GM23248 (cell line): ENCODE measurements at regions not wholly inside any gene's neighbourhood (a gene's known extent, or its start where the extent isn't known, plus 50 kb on each side); places are given as distances from the start of the nearest gene placed in this dataset.

Experiments
- DNase-seq: peaks from one replicate; pipeline ENCODE4 v3.0.0-alpha.2; 2015
- H2AFZ ChIP-seq: fragments of 200-600 bp; sonication (generic); 2 replicates; pipeline ENCODE4 v1.6.1; 2016; ENCODE audit warnings: antibody characterized with exemption
- H3F3A ChIP-seq: fragments of 200-600 bp; sonication (generic); 2 replicates; pipeline ENCODE4 v1.6.1; 2016; ENCODE audit warnings: mild to moderate bottlenecking, antibody characterized with exemption, mixed run types; ENCODE audit not compliant: insufficient read depth
- H3K27ac ChIP-seq: fragments of 200-600 bp; sonication (generic); 2 replicates; pipeline ENCODE4 v1.5.1; 2016; ENCODE audit warnings: mild to moderate bottlenecking
- H3K27me3 ChIP-seq: fragments of 200-600 bp; sonication (generic); replicated peaks from 2 replicates; pipeline ENCODE4 v1.6.1; 2016; ENCODE audit warnings: mild to moderate bottlenecking; ENCODE audit not compliant: insufficient read depth
- H3K36me3 ChIP-seq: fragments of 200-600 bp; sonication (generic); 2 replicates; pipeline ENCODE4 v1.6.1; 2016; ENCODE audit warnings: low read depth, mild to moderate bottlenecking
- H3K4me1 ChIP-seq: fragments of 200-600 bp; sonication (generic); 2 replicates; pipeline ENCODE4 v1.6.1; 2016; ENCODE audit warnings: mild to moderate bottlenecking; ENCODE audit not compliant: insufficient read depth
- H3K4me2 ChIP-seq: fragments of 200-600 bp; sonication (generic); one replicate; pipeline ENCODE4 v1.6.1; 2016; ENCODE audit warnings: mild to moderate bottlenecking; ENCODE audit not compliant: unreplicated experiment
- H3K4me3 ChIP-seq: fragments of 200-600 bp; sonication (generic); 2 replicates; pipeline ENCODE4 v1.5.1; 2016; ENCODE audit warnings: mild to moderate bottlenecking
- H3K79me2 ChIP-seq: fragments of 200-600 bp; sonication (generic); 2 replicates; pipeline ENCODE4 v1.6.1; 2016; ENCODE audit warnings: mild to moderate bottlenecking; ENCODE audit not compliant: insufficient read depth
- H3K9ac ChIP-seq: fragments of 200-600 bp; sonication (generic); 2 replicates; pipeline ENCODE4 v1.6.1; 2016; ENCODE audit warnings: mild to moderate bottlenecking
- H3K9me2 ChIP-seq: fragments of 200-600 bp; sonication (generic); 2 replicates; pipeline ENCODE4 v1.6.1; 2016; ENCODE audit warnings: mixed run types, mild to moderate bottlenecking, moderate library complexity; ENCODE audit not compliant: insufficient read depth
- H3K9me3 ChIP-seq: fragments of 200-600 bp; sonication (generic); one replicate; pipeline ENCODE4 v1.6.1; 2017; ENCODE audit warnings: low read depth
- H4K20me1 ChIP-seq: fragments of 200-600 bp; sonication (generic); 2 replicates; pipeline ENCODE4 v1.6.0; 2016; ENCODE audit not compliant: insufficient read depth
- EZH2 ChIP-seq: fragments of 200-600 bp; sonication (generic); IDR thresholded peaks from 2 replicates; pipeline ENCODE4 v1.6.1; 2018; ENCODE audit warnings: antibody characterized with exemption, mild to moderate bottlenecking; ENCODE audit not compliant: insufficient read depth, poor library complexity, severe bottlenecking
- EZH2phosphoT487 ChIP-seq: fragments of 200-600 bp; sonication (generic); IDR thresholded peaks from 2 replicates; pipeline ENCODE4 v1.6.1; 2018; ENCODE audit warnings: antibody characterized with exemption, moderate library complexity, mild to moderate bottlenecking, low read depth; ENCODE audit not compliant: insufficient read depth
- WGBS, 2 experiments: methylation state at CpG; one replicate each; pipeline ENCODE4 v1.1.6; 2015 to 2017; ENCODE audit warnings: low lambda C conversion rate in 2 of 2, low coverage in 1 of 2; ENCODE audit errors: missing lambda C conversion rate in 2 of 2; 5-methylcytosine and 5-hydroxymethylcytosine counted together
- in situ Hi-C: fragments of 300-500 bp; cut with MboI; formaldehyde crosslinking; loops from 2 replicates; pipeline ENCODE4 v1.15.0; 2020

GRCh38 chr21:14875704-14876523, 188.9 kb downstream of the NRIP1 start:
- no peaks in the 10 kb centered on the region for H4K20me1 ChIP-seq
- in situ Hi-C loops, result no loop called here
- H3K27ac ChIP-seq, result no peak overlapping the region
- H3K4me2 ChIP-seq, result no peak overlapping the region
- TF ChIP-seq EZH2 (no peak), EZH2phosphoT487 (no peak)
- H3K9me3 ChIP-seq, result no peaks in the 10 kb centered on the region
- no peaks in the 10 kb centered on the region for H3K9me2 ChIP-seq
- no peak overlapping the region for H2AFZ ChIP-seq
- 75 to 76% methylated on average over 8 of the region's 8 CpGs for WGBS, 2 experiments
- no peaks in the 10 kb centered on the region for H3K36me3 ChIP-seq
- peaks cover 21% of the 10 kb centered on the region for H3K4me1 ChIP-seq
- H3F3A ChIP-seq, result peaks cover 36% of the 10 kb centered on the region
- H3K9ac ChIP-seq, result no peak overlapping the region
- H3K4me3 ChIP-seq, result no peak overlapping the region
- no peaks in the 10 kb centered on the region for H3K79me2 ChIP-seq
- DNase-seq, result no peak
- no peaks in the 10 kb centered on the region for H3K27me3 ChIP-seq

GRCh38 chr21:14875186-14875585, 189.6 kb downstream of the NRIP1 start:
- no peaks in the 10 kb centered on the region for H3K27me3 ChIP-seq
- H3K79me2 ChIP-seq, result no peaks in the 10 kb centered on the region
- 93 to 100% methylated on average over 1 of the region's 1 CpG for WGBS, 2 experiments
- H3K4me3 ChIP-seq, result no peak overlapping the region
- no peaks in the 10 kb centered on the region for H3K36me3 ChIP-seq
- no peaks in the 10 kb centered on the region for H3K9me3 ChIP-seq
- no peak overlapping the region for H3K4me2 ChIP-seq
- peaks cover 29% of the 10 kb centered on the region for H3F3A ChIP-seq
- no peak overlapping the region for H3K27ac ChIP-seq
- H3K9ac ChIP-seq, result no peak overlapping the region
- in situ Hi-C loops, result no loop called here
- no peak for DNase-seq
- H3K4me1 ChIP-seq, result peaks cover 15% of the 10 kb centered on the region
- no peaks in the 10 kb centered on the region for H4K20me1 ChIP-seq
- no peaks in the 10 kb centered on the region for H3K9me2 ChIP-seq
- no peak overlapping the region for H2AFZ ChIP-seq
- TF ChIP-seq EZH2phosphoT487, result no peak
- no peak for TF ChIP-seq EZH2

GRCh38 chr21:14874379-14874778, 190.4 kb downstream of the NRIP1 start:
- no peaks in the 10 kb centered on the region for H4K20me1 ChIP-seq
- H3F3A ChIP-seq, result peaks cover 24% of the 10 kb centered on the region
- in situ Hi-C loops, result loop anchor here (25.0 kb wide), 1 partner anchor 613 kb away; no protein-coding TSS in a partner anchor
- no peak overlapping the region for H2AFZ ChIP-seq
- H3K27me3 ChIP-seq, result no peaks in the 10 kb centered on the region
- no peak overlapping the region for H3K27ac ChIP-seq
- H3K9me3 ChIP-seq, result no peaks in the 10 kb centered on the region
- no peak overlapping the region for H3K4me3 ChIP-seq
- H3K79me2 ChIP-seq, result no peaks in the 10 kb centered on the region
- no peaks in the 10 kb centered on the region for H3K36me3 ChIP-seq
- H3K9me2 ChIP-seq, result no peaks in the 10 kb centered on the region
- peaks cover 15% of the 10 kb centered on the region for H3K4me1 ChIP-seq
- H3K9ac ChIP-seq, result no peak overlapping the region
- no peak for TF ChIP-seq EZH2
- no peak for TF ChIP-seq EZH2phosphoT487
- H3K4me2 ChIP-seq, result no peak overlapping the region
- DNase-seq, result no peak

- Histone ChIP-seq H3K27me3 (no peaks in the 10 kb centered on the region), H3K9me2 (no peaks in the 10 kb centered on the region), H3K27ac (no peak overlapping the region), H3F3A (no peaks in the 10 kb centered on the region), H3K4me1 (peaks cover 8% of the 10 kb centered on the region), H3K36me3 (no peaks in the 10 kb centered on the region), H2AFZ (no peak overlapping the region), H3K4me2 (no peak overlapping the region), H3K9me3 (no peaks in the 10 kb centered on the region), H3K4me3 (no peak overlapping the region), H3K9ac (no peak overlapping the region), H3K79me2 (no peaks in the 10 kb centered on the region), H4K20me1 (no peaks in the 10 kb centered on the region)
- no peak for DNase-seq
- TF ChIP-seq EZH2, result no peak
- WGBS, 2 experiments, result 95 to 99% methylated on average over 4 of the region's 4 CpGs
- in situ Hi-C loops, result loop anchor here (25.0 kb wide), 1 partner anchor 615 kb away; no protein-coding TSS in a partner anchor
Measured at GRCh38 chr21:14871861-14872260, 192.9 kb downstream of the NRIP1 start.

GRCh38 chr21:14870853-14871149, 194.0 kb downstream of the NRIP1 start:
- H3K4me1 ChIP-seq, result peaks cover 8% of the 10 kb centered on the region
- in situ Hi-C loops, result loop anchor here (25.0 kb wide), 1 partner anchor 616 kb away; no protein-coding TSS in a partner anchor
- H3K4me3 ChIP-seq, result no peak overlapping the region
- no peak for DNase-seq
- H3F3A ChIP-seq, result no peaks in the 10 kb centered on the region
- no peaks in the 10 kb centered on the region for H4K20me1 ChIP-seq
- H3K9ac ChIP-seq, result no peak overlapping the region
- no peaks in the 10 kb centered on the region for H3K9me2 ChIP-seq
- H3K4me2 ChIP-seq, result no peak overlapping the region
- TF ChIP-seq EZH2 (no peak), EZH2phosphoT487 (no peak)
- no peaks in the 10 kb centered on the region for H3K79me2 ChIP-seq
- H3K27ac ChIP-seq, result no peak overlapping the region
- no peaks in the 10 kb centered on the region for H3K9me3 ChIP-seq
- H3K27me3 ChIP-seq, result no peaks in the 10 kb centered on the region
- H3K36me3 ChIP-seq, result no peaks in the 10 kb centered on the region
- no peak overlapping the region for H2AFZ ChIP-seq
- WGBS, 2 experiments, result 97 to 98% methylated on average over 2 of the region's 2 CpGs
